ENCODE measurements at regions not wholly inside any gene's neighbourhood (a gene's known extent, or its start where the extent isn't known, plus 50 kb on each side); places are given as distances from the start of the nearest gene placed in this dataset.

- TF ChIP-seq CTCF (IDR thresholded peaks at IDR 0.05) = no peak
- no peak for TF ChIP-seq POLR2AphosphoS5 (IDR thresholded peaks at IDR 0.05)
Measured at GRCh38 chr15:37361621-37362020, 261.3 kb upstream of the MEIS2 start.
